Prostate gland (tissue), 2 donors: ENCODE measurements at regions not wholly inside any gene's neighbourhood (a gene's known extent, or its start where the extent isn't known, plus 50 kb on each side); places are given as distances from the start of the nearest gene placed in this dataset.

ENCODE experiments used
- POLR2AphosphoS5 ChIP-seq: sonication (generic); formaldehyde crosslinking; IDR thresholded peaks from one replicate; pipeline ENCODE4 v1.6.1; 2017; ENCODE audit warnings: antibody characterized with exemption
- TF ChIP-seq, protein P1 (sequence below), 4 experiments: fragments of 200-600 bp in 2 of 4; fragments of 450-650 bp in 2 of 4; sonication (generic) in 2 of 4; IDR thresholded peaks; 1 replicate in 3 of 4; 2 replicates in 1 of 4; pipeline ENCODE4 v1.5.1; 2016 to 2019; ENCODE audit warnings: antibody characterized with exemption in 4 of 4, mild to moderate bottlenecking in 2 of 4, moderate library complexity in 2 of 4

DNA sequence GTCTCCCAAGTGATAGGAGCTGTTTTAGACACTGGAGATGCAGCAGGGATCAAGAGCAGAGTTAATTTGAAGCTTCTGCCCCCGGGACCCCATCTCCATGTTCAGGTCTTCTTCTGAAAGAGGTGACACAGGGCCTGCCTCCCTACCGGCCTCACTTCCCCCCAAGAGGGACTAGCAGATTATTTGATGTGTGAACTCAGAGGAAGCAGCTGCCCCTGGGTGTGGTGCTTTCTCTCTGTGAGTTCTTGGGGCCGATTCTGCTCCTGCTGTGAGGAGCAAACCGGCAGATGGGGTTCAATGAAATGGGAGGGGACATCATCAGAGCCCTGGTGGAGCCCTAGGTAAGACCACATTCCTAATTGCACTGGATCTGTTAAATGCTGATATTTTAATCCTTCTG lies 193.4 kb downstream of the FBXO15 start:
- TF ChIP-seq, protein P1, sequence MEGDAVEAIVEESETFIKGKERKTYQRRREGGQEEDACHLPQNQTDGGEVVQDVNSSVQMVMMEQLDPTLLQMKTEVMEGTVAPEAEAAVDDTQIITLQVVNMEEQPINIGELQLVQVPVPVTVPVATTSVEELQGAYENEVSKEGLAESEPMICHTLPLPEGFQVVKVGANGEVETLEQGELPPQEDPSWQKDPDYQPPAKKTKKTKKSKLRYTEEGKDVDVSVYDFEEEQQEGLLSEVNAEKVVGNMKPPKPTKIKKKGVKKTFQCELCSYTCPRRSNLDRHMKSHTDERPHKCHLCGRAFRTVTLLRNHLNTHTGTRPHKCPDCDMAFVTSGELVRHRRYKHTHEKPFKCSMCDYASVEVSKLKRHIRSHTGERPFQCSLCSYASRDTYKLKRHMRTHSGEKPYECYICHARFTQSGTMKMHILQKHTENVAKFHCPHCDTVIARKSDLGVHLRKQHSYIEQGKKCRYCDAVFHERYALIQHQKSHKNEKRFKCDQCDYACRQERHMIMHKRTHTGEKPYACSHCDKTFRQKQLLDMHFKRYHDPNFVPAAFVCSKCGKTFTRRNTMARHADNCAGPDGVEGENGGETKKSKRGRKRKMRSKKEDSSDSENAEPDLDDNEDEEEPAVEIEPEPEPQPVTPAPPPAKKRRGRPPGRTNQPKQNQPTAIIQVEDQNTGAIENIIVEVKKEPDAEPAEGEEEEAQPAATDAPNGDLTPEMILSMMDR (IDR thresholded peaks at IDR 0.05), result no peak
- no peak for TF ChIP-seq POLR2AphosphoS5
